ENCODE measurements at regions not wholly inside any gene's neighbourhood (a gene's known extent, or its start where the extent isn't known, plus 50 kb on each side); places are given as distances from the start of the nearest gene placed in this dataset.

GRCh38 chr6:95081231-95081630, 496.1 kb upstream of the MANEA start:
- no TSS peak for BruUV-seq (replicated peaks)
- CTCF ChIA-PET = no interaction called here

More at GRCh38 chr6:95081231-95081630, 496.1 kb upstream of the MANEA start:
- Histone ChIP-seq H3K79me1 (ENCODE audit: low read depth in 1 of 2, low read length in 2 of 2) (no peaks in the 10 kb centered on the region), H2BK15ac (ENCODE audit: low read depth, low read length) (no peak overlapping the region), H3K14ac (replicated peaks; ENCODE audit: low read depth, low read length) (no peak overlapping the region), H2BK20ac (ENCODE audit: low read depth, low read length) (no peak overlapping the region), H3K56ac (ENCODE audit: extremely low read depth, insufficient read depth, low read length) (no peak overlapping the region), H2BK5ac (ENCODE audit: low read depth, low read length, poor library complexity, severe bottlenecking) (no peak overlapping the region), H2AFZ (replicated peaks; ENCODE audit: low read length, poor library complexity) (no peak overlapping the region), H3K18ac (ENCODE audit: low read depth, low read length) (no peak overlapping the region), H2AK5ac (ENCODE audit: low read depth, low read length) (no peak overlapping the region), H3K4ac (ENCODE audit: low read depth, low read length) (no peak overlapping the region), H3K36me3 (ENCODE audit: control insufficient read depth, insufficient read depth, low read length) (no peaks in the 10 kb centered on the region), H4K5ac (ENCODE audit: low read depth, low read length) (no peak overlapping the region), H4K91ac (ENCODE audit: insufficient read depth, low read depth, low read length) (no peak overlapping the region), H3K4me3 (ENCODE audit: insufficient read depth, low read depth, low read length) (no peak overlapping the region), H4K20me1 (ENCODE audit: insufficient read depth, low read length) (no peaks in the 10 kb centered on the region), H3K9ac (ENCODE audit: low read depth, low read length) (no peak overlapping the region), H3K27ac (ENCODE audit: insufficient read depth, low read length) (no peak overlapping the region), H2AK9ac (replicated peaks; ENCODE audit: low read depth, low read length, poor library complexity) (no peak overlapping the region), H4K8ac (ENCODE audit: low read depth in 2 of 2, low read length in 2 of 2) (no peak overlapping the region), H3K27me3 (ENCODE audit: control insufficient read depth, insufficient read depth, low read length) (no peaks in the 10 kb centered on the region), H3K9me3 (ENCODE audit: control insufficient read depth, insufficient read depth, low read length) (no peaks in the 10 kb centered on the region; the same call in 1 of the 2 replicates), H3K4me1 (ENCODE audit: control insufficient read depth, insufficient read depth, low read length) (no peaks in the 10 kb centered on the region), H3K23ac (ENCODE audit: low read depth, low read length) (no peak overlapping the region), H3K9me1 (ENCODE audit: insufficient read depth, low read length) (no peaks in the 10 kb centered on the region), H2BK120ac (ENCODE audit: low read depth, low read length) (no peak overlapping the region), H3K4me2 (ENCODE audit: low read depth, low read length) (no peak overlapping the region)
- dilution Hi-C loops (cut with HindIII; ENCODE audit: low sequenced_read_pairs, unreplicated experiment) (no loop called here), in situ Hi-C loops (cut with MboI; ENCODE audit: low sequenced_read_pairs) (no loop called here), intact Hi-C loops (cut with micrococcal nuclease) (no loop called here)
- TF ChIP-seq MAZ (IDR thresholded peaks at IDR 0.05; ENCODE audit: borderline replicate concordance, low read depth, low read length) = no peak
- TF ChIP-seq CEBPB (IDR thresholded peaks at IDR 0.05; ENCODE audit: low read depth, low read length) = no peak
- no peak for TF ChIP-seq SMC3 (IDR thresholded peaks at IDR 0.05; ENCODE audit: low read depth, low read length)
- no peak for TF ChIP-seq USF2 (IDR thresholded peaks at IDR 0.05; ENCODE audit: low read depth, low read length)
- TF ChIP-seq ELK1 (IDR thresholded peaks at IDR 0.05; ENCODE audit: borderline replicate concordance, low read depth, low read length) = no peak
- no peak for TF ChIP-seq RFX5 (IDR thresholded peaks at IDR 0.05; ENCODE audit: low read depth, low read length)
- WGBS, 2 experiments (ENCODE audit: extremely low coverage in 2 of 2, insufficient read length in 1 of 2) = no CpG with 5 or more reads among the region's 2 CpGs
- DNase-seq = no peak
- POLR2A ChIA-PET (ENCODE audit: unreplicated experiment) = no interaction called here
- ATAC-seq (ENCODE audit: low read depth) = no peak

Data from IMR-90 (cell line).